SK-N-SH (cell line): ENCODE measurements at regions not wholly inside any gene's neighbourhood (a gene's known extent, or its start where the extent isn't known, plus 50 kb on each side); places are given as distances from the start of the nearest gene placed in this dataset.

ENCODE experiments used
- CTCF ChIP-seq: fragments of 200-600 bp; sonication (generic); IDR thresholded peaks from 2 replicates; pipeline ENCODE4 v1.6.1; 2017; ENCODE audit warnings: antibody characterized with exemption, mild to moderate bottlenecking, moderate library complexity
- EZH2phosphoT487 ChIP-seq: fragments of 200-600 bp; sonication (generic); IDR thresholded peaks from 2 replicates; pipeline ENCODE4 v1.6.1; 2017; ENCODE audit warnings: low read depth, mixed run types, mild to moderate bottlenecking, antibody characterized with exemption, moderate library complexity, borderline replicate concordance
- MXI1 ChIP-seq: IDR thresholded peaks from 2 replicates; pipeline ENCODE4 v1.6.1; 2012; ENCODE audit warnings: mild to moderate bottlenecking, low read depth, low read length, improper control_type of control experiment
- NFIC ChIP-seq: IDR thresholded peaks from 2 replicates; pipeline ENCODE4 v1.4.0; 2012; ENCODE audit warnings: borderline replicate concordance
- NRF1 ChIP-seq: IDR thresholded peaks from 2 replicates; pipeline ENCODE4 v1.6.1; 2012; ENCODE audit warnings: low read depth, mild to moderate bottlenecking, low read length
- RAD21 ChIP-seq: IDR thresholded peaks from 2 replicates; pipeline ENCODE4 v1.6.1; 2012; ENCODE audit warnings: mild to moderate bottlenecking, low read length
- REST ChIP-seq: IDR thresholded peaks from 2 replicates; pipeline ENCODE4 v1.6.1; 2012; ENCODE audit warnings: mild to moderate bottlenecking, low read depth, low read length, moderate library complexity
- TAF1 ChIP-seq: IDR thresholded peaks from 2 replicates; pipeline ENCODE4 v1.6.1; 2012; ENCODE audit warnings: low read depth, mild to moderate bottlenecking, low read length, moderate library complexity, borderline replicate concordance
- TF ChIP-seq, protein P1 (sequence below): fragments of 150-350 bp; IDR thresholded peaks from 2 replicates; pipeline ENCODE4 v1.6.1; 2017; ENCODE audit warnings: antibody characterized with exemption, low read length, low read depth, borderline replicate concordance

GRCh38 chr3:78338405-78338804 is 1298.5 kb downstream of the ROBO2 start:
- TF ChIP-seq TAF1, result no peak
- TF ChIP-seq CTCF, result no peak
- TF ChIP-seq MXI1, result no peak
- no peak for TF ChIP-seq NFIC
- no peak for TF ChIP-seq REST
- TF ChIP-seq NRF1, result no peak
- TF ChIP-seq EZH2phosphoT487, result no peak
- no peak for TF ChIP-seq RAD21
- TF ChIP-seq, protein P1, sequence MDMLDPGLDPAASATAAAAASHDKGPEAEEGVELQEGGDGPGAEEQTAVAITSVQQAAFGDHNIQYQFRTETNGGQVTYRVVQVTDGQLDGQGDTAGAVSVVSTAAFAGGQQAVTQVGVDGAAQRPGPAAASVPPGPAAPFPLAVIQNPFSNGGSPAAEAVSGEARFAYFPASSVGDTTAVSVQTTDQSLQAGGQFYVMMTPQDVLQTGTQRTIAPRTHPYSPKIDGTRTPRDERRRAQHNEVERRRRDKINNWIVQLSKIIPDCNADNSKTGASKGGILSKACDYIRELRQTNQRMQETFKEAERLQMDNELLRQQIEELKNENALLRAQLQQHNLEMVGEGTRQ, result no peak
